ENCODE measurements at regions not wholly inside any gene's neighbourhood (a gene's known extent, or its start where the extent isn't known, plus 50 kb on each side); places are given as distances from the start of the nearest gene placed in this dataset.

- FAIRE-seq, result no peak
Measured at GRCh38 chr3:16658004-16658924, 53.0 kb upstream of the DAZL start.

- FAIRE-seq, result no peak
Measured at GRCh38 chr3:16658925-16659793, 53.9 kb upstream of the DAZL start.

- FAIRE-seq, result no peak
Measured at GRCh38 chr3:16663854-16664712, 58.9 kb upstream of the DAZL start.

GRCh38 chr3:16665282-16665741, 60.1 kb upstream of the DAZL start:
- no peak for FAIRE-seq

GRCh38 chr3:16666206-16666605, 61.0 kb upstream of the DAZL start:
- FAIRE-seq, result no peak

GRCh38 chr3:16667633-16668032, 62.4 kb upstream of the DAZL start:
- FAIRE-seq, result no peak

GRCh38 chr3:16668776-16669545, 63.7 kb upstream of the DAZL start:
- FAIRE-seq, result no peak

- FAIRE-seq, result no peak
Measured at GRCh38 chr3:16670191-16670590, 65.0 kb upstream of the DAZL start.

GRCh38 chr3:16671690-16672089, 66.5 kb upstream of the DAZL start:
- no peak for FAIRE-seq

GRCh38 chr3:16673530-16673929, 68.3 kb upstream of the DAZL start:
- peak; percentile 65 for FAIRE-seq

GRCh38 chr3:16675805-16676204, 70.6 kb upstream of the DAZL start:
- no peak for FAIRE-seq

- FAIRE-seq, result no peak
Measured at GRCh38 chr3:16686679-16687078, 81.5 kb upstream of the DAZL start.

GRCh38 chr3:16687221-16687620, 82.0 kb upstream of the DAZL start:
- FAIRE-seq, result no peak

- no peak for FAIRE-seq
Measured at GRCh38 chr3:16692486-16693344, 87.5 kb upstream of the DAZL start.

GRCh38 chr3:16693820-16694219, 88.6 kb upstream of the DAZL start:
- no peak for FAIRE-seq

- no peak for FAIRE-seq
Measured at GRCh38 chr3:16695710-16696109, 90.5 kb upstream of the DAZL start.

GRCh38 chr3:16697443-16698147, 92.4 kb upstream of the DAZL start:
- FAIRE-seq, result no peak

GRCh38 chr3:16700651-16701050, 95.4 kb upstream of the DAZL start:
- no peak for FAIRE-seq

- no peak for FAIRE-seq
Measured at GRCh38 chr3:16704941-16705340, 99.7 kb upstream of the DAZL start.

GRCh38 chr3:16707260-16707659, 102.0 kb upstream of the DAZL start:
- no peak for FAIRE-seq
